GM23248 (cell line): ENCODE measurements at regions not wholly inside any gene's neighbourhood (a gene's known extent, or its start where the extent isn't known, plus 50 kb on each side); places are given as distances from the start of the nearest gene placed in this dataset.

Experiments
- DNase-seq: peaks from one replicate; pipeline ENCODE4 v3.0.0-alpha.2; 2015
- H2AFZ ChIP-seq: fragments of 200-600 bp; sonication (generic); 2 replicates; pipeline ENCODE4 v1.6.1; 2016; ENCODE audit warnings: antibody characterized with exemption
- H3F3A ChIP-seq: fragments of 200-600 bp; sonication (generic); 2 replicates; pipeline ENCODE4 v1.6.1; 2016; ENCODE audit warnings: mild to moderate bottlenecking, antibody characterized with exemption, mixed run types; ENCODE audit not compliant: insufficient read depth
- H3K27ac ChIP-seq: fragments of 200-600 bp; sonication (generic); 2 replicates; pipeline ENCODE4 v1.5.1; 2016; ENCODE audit warnings: mild to moderate bottlenecking
- H3K27me3 ChIP-seq: fragments of 200-600 bp; sonication (generic); replicated peaks from 2 replicates; pipeline ENCODE4 v1.6.1; 2016; ENCODE audit warnings: mild to moderate bottlenecking; ENCODE audit not compliant: insufficient read depth
- H3K36me3 ChIP-seq: fragments of 200-600 bp; sonication (generic); 2 replicates; pipeline ENCODE4 v1.6.1; 2016; ENCODE audit warnings: low read depth, mild to moderate bottlenecking
- H3K4me1 ChIP-seq: fragments of 200-600 bp; sonication (generic); 2 replicates; pipeline ENCODE4 v1.6.1; 2016; ENCODE audit warnings: mild to moderate bottlenecking; ENCODE audit not compliant: insufficient read depth
- H3K4me2 ChIP-seq: fragments of 200-600 bp; sonication (generic); one replicate; pipeline ENCODE4 v1.6.1; 2016; ENCODE audit warnings: mild to moderate bottlenecking; ENCODE audit not compliant: unreplicated experiment
- H3K4me3 ChIP-seq: fragments of 200-600 bp; sonication (generic); 2 replicates; pipeline ENCODE4 v1.5.1; 2016; ENCODE audit warnings: mild to moderate bottlenecking
- H3K79me2 ChIP-seq: fragments of 200-600 bp; sonication (generic); 2 replicates; pipeline ENCODE4 v1.6.1; 2016; ENCODE audit warnings: mild to moderate bottlenecking; ENCODE audit not compliant: insufficient read depth
- H3K9ac ChIP-seq: fragments of 200-600 bp; sonication (generic); 2 replicates; pipeline ENCODE4 v1.6.1; 2016; ENCODE audit warnings: mild to moderate bottlenecking
- H3K9me2 ChIP-seq: fragments of 200-600 bp; sonication (generic); 2 replicates; pipeline ENCODE4 v1.6.1; 2016; ENCODE audit warnings: mixed run types, mild to moderate bottlenecking, moderate library complexity; ENCODE audit not compliant: insufficient read depth
- H3K9me3 ChIP-seq: fragments of 200-600 bp; sonication (generic); one replicate; pipeline ENCODE4 v1.6.1; 2017; ENCODE audit warnings: low read depth
- H4K20me1 ChIP-seq: fragments of 200-600 bp; sonication (generic); 2 replicates; pipeline ENCODE4 v1.6.0; 2016; ENCODE audit not compliant: insufficient read depth
- EZH2 ChIP-seq: fragments of 200-600 bp; sonication (generic); IDR thresholded peaks from 2 replicates; pipeline ENCODE4 v1.6.1; 2018; ENCODE audit warnings: antibody characterized with exemption, mild to moderate bottlenecking; ENCODE audit not compliant: insufficient read depth, poor library complexity, severe bottlenecking
- EZH2phosphoT487 ChIP-seq: fragments of 200-600 bp; sonication (generic); IDR thresholded peaks from 2 replicates; pipeline ENCODE4 v1.6.1; 2018; ENCODE audit warnings: antibody characterized with exemption, moderate library complexity, mild to moderate bottlenecking, low read depth; ENCODE audit not compliant: insufficient read depth
- WGBS, 2 experiments: methylation state at CpG; one replicate each; pipeline ENCODE4 v1.1.6; 2015 to 2017; ENCODE audit warnings: low lambda C conversion rate in 2 of 2, low coverage in 1 of 2; ENCODE audit errors: missing lambda C conversion rate in 2 of 2; 5-methylcytosine and 5-hydroxymethylcytosine counted together
- in situ Hi-C: fragments of 300-500 bp; cut with MboI; formaldehyde crosslinking; loops from 2 replicates; pipeline ENCODE4 v1.15.0; 2020

- in situ Hi-C loops, result no loop called here
- H3K27ac ChIP-seq, result no peak overlapping the region
- no peaks in the 10 kb centered on the region for H3K79me2 ChIP-seq
- no peaks in the 10 kb centered on the region for H3K36me3 ChIP-seq
- DNase-seq, result no peak
- H3K4me1 ChIP-seq, result peaks cover 24% of the 10 kb centered on the region
- H3K9me2 ChIP-seq, result no peaks in the 10 kb centered on the region
- no peak overlapping the region for H3K9ac ChIP-seq
- H3K4me2 ChIP-seq, result no peak overlapping the region
- H3K27me3 ChIP-seq, result peaks cover 2% of the 10 kb centered on the region
- 76 to 77% methylated on average over 4 of the region's 4 CpGs for WGBS, 2 experiments
- peaks cover 10% of the 10 kb centered on the region; the same call in 1 of the 2 replicates for H3F3A ChIP-seq
- H2AFZ ChIP-seq, result no peak overlapping the region
- no peak overlapping the region for H3K4me3 ChIP-seq
- no peak for TF ChIP-seq EZH2
- no peaks in the 10 kb centered on the region for H4K20me1 ChIP-seq
- no peaks in the 10 kb centered on the region for H3K9me3 ChIP-seq
Measured at GRCh38 chr5:10825897-10826644, 65.0 kb upstream of the DAP start.

GRCh38 chr5:10812218-10812617 lies 51.2 kb upstream of the DAP start:
- no peak for TF ChIP-seq EZH2
- TF ChIP-seq EZH2phosphoT487, result no peak
- DNase-seq, result no peak
- no peak overlapping the region for H3K27ac ChIP-seq
- H4K20me1 ChIP-seq, result no peaks in the 10 kb centered on the region
- no peak overlapping the region for H3K4me2 ChIP-seq
- 60 to 64% methylated on average over 1 of the region's 1 CpG for WGBS, 2 experiments
- H3K4me1 ChIP-seq, result no peaks in the 10 kb centered on the region
- no peak overlapping the region for H3K4me3 ChIP-seq
- H3F3A ChIP-seq, result no peaks in the 10 kb centered on the region
- H3K79me2 ChIP-seq, result no peaks in the 10 kb centered on the region
- no peak overlapping the region for H3K9ac ChIP-seq
- no peaks in the 10 kb centered on the region for H3K36me3 ChIP-seq
- H3K9me3 ChIP-seq, result no peaks in the 10 kb centered on the region
- in situ Hi-C loops, result no loop called here
- no peaks in the 10 kb centered on the region for H3K9me2 ChIP-seq
- no peak overlapping the region for H2AFZ ChIP-seq
- H3K27me3 ChIP-seq, result peaks cover 46% of the 10 kb centered on the region
